Hematopoietic multipotent progenitor cell treated with erythropoietin and hydrocortisone succinate and interleukin-3 and kit ligand, for 15 days (in vitro differentiated cells): ENCODE measurements at regions not wholly inside any gene's neighbourhood (a gene's known extent, or its start where the extent isn't known, plus 50 kb on each side); places are given as distances from the start of the nearest gene placed in this dataset.
"Not testable (repeated sequence)": the region's sequence is repeated elsewhere in the genome, so short reads cannot be mapped to it uniquely, and the experiment has no call there.

Source experiments
- DNase-seq: peaks from one replicate; pipeline ENCODE4 v3.0.0-alpha.2; 2015; ENCODE audit warnings: low spot score

DNA sequence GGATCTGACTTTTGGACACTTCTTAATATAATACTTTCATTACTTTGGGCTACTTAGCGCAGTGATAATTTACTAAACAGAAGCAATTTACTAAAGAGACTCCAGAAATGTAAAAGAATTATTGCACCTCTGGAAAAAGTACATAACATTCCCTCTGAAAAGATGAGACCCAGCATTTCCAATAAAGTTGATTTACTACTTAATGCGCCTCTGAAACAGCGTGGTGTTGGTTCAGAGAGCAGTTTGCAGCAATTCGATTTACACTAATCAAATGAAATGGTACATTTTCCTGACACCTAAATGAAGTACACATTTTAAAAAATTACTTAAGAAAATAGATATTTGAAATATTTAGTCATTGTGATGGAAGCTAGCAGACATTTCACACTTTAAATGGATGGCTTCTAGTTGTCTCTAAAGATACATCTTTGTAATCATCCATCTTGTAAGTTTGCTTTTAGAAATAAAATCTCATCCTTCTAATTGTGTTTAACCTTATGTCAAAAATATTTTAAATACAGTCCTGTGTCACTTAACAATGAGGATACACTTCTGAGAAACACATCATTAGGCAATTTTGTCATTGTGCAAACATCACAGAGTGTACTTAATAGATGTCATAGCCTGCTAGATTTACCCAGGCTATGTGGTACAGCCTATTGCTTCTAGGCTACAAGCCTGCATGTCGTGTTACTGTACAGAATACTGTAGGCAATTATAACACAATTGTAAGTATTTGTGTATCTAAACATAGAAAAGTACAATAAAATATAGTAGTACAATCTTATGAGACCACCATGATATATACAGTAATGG, 284.6 kb upstream of the UBE2E3 start:
- DNase-seq = no peak

DNA sequence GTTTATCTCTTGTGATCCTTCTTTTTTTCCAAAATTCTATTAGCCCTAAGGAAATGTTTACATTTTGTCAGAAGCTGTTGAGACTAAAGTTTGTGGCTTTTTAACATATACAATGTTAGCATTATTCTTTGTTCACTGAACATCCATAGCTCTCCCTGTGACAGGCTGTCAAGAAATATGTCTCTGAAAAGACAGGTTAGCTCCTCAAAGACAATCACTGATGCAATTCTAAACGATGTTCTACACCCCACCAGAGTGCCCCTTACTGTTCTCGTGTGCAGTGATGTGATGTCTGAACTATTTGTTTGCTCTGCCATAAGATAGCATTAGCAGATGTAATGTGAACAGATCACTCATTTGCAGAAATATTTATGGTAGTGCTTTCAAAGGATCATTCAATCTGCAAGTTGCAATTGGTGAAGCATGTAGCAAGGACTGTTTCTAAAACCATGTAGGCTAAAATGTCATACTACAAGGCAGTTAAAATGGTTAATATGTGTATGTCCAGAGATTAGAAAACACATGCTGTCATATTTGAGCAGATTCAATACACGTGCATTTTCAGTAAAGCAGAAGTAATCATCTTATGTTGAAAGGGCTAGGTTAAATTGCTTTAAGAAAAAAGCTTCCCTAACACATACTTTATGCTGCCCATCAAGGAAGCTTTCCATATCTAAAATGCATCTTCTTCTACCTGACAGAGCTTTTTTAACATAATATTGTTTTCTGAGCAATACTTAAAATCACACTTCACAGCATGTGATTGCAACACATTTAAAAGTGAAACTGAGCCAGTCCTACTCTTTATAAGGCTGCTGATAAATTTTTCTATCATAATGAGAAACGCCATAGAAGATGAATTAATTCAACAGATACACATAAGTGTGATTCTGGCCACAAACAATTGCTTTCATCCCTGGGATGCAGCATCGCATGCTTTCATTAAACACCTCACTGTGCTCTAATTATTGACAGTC, 285.7 kb upstream of the UBE2E3 start:
- DNase-seq = no peak

DNA sequence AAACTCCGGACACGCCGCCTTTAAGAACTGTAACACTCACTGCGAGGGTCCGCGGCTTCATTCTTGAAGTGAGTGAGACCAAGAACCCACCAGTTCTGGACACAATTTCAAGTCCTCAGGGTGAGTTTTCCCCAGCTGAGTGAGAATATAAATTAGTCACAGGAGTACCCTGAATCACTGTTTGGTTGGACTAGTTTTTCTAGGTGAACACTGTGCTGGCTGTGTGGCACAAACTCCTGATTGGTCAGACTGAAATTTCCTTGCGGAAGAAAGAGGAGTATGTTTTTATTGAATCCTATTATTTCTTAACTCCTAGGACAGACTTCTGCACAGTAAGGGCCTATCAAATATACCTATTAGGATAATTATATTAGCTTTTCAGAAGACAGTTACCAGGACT, 288.1 kb upstream of the UBE2E3 start:
- no peak for DNase-seq

DNA sequence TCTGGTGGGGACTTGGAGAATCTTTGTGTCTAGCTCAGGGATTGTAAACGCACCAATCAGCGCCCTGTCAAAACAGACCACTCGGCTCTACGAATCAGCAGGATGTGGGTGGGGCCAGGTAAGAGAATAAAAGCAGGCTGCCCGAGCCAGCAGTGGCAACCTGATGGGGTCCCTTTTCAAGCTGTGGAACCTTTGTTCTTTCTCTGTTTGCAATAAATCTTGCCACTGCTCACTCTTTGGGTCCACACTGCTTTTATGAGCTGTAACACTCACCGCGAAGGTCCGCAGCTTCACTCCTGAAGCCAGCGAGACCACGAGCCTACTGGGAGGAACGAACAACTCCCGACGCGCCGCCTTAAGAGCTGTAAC, 288.6 kb upstream of the UBE2E3 start:
- DNase-seq = not testable (repeated sequence)

DNA sequence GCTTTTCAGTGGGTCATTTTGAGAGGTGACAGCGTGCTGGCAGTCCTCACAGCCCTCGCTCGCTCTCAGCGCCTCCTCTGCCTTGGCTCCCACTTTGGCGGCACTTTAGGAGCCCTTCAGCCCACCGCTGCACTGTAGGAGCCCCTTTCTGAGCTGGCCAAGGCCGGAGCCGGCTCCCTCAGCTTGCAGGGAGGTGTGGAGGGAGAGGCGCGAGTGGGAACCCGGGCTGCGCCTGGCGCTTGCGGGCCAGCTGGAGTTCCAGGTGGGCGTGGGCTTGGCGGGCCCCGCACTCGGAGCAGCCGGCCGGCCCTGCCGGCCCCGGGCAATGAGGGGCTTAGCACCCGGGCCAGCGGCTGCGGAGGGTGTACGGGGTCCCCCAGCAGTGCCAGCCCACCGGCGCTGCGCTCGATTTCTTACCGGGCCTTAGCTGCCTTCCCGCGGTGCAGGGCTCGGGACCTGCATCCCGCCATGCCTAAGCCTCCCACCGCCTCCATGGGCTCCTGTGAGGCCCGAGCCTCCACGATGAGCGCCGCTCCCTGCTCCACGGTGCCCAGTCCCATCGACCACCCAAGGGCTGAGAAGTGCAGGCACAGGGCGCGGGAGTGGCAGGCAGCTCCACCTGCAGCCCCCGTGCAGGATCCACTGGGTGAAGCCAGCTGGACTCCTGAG, 289.1 kb upstream of the UBE2E3 start:
- not testable (repeated sequence) for DNase-seq

DNA sequence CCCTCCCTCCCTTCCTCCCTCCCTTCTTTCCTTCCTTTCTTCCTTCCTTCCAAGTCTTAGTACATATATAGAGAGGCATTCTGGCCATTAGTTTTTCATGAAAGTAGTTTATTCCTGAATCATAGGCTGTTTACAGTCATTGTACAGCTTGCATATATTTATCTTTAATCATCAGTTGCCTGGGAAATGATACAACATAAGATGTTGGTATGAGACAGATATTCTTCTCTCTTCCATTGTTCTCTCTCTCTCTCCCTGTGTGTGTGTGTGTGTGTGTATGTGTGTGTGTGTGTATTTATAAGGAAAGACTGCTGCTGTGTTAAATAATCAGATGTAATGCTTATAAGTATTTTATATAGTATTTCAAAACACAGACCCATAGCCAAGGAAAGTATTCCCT, 289.8 kb upstream of the UBE2E3 start:
- DNase-seq = no peak

DNA sequence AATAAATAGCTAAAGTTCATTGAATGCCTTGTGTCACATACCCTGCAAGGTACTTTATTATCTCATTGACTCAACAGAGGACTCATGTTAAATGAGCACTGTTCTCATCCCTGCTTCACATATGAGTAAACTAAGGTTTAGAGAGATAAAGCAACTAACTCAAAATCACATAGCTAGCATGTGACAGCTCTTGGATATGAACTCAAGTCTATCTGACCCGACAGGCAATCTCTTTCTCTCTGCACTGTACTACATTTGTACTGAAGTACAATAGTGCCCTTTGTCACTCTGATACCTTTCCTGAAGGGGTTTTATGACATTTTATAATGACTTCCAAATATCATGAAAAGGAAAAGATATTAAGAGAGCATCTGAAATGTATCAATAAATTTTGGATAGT, 297.5 kb upstream of the UBE2E3 start:
- DNase-seq = no peak

DNA sequence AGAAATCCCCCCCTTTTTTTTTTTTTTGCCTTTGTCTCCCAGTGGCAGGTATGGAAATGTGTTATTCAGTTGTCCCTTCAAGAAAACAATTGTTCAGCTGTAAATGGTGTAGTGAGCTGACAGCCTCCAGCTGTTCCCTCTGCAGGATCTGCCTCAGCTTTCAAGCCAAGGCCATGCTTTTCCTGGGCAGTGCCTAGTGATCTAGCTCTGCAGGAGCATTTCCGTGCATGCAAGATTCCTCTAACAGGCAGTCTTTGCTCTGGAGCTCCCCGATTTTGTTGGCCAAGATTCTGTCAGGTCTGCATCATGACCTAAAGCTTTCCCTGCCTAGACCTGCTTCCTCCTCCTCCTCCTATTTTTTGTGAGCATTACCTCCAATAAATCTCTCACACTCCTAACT, 300.7 kb upstream of the UBE2E3 start:
- no peak for DNase-seq

DNA sequence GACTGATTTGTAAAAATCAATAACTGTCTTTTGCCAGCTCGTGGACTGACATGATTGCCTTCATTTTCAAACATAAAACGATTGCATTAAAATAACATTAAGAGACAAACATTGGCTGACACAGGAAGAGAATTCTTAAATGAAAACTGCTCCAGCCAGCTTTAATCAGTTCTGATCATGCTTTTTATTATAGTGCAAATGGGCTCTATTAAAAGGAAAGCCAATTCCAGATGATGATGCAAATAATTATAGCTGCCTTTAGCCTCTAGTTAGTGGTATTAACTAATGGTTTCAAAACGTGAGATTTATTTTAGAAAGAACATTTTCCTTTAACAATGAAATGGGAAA, 301.8 kb upstream of the UBE2E3 start:
- no peak for DNase-seq

DNA sequence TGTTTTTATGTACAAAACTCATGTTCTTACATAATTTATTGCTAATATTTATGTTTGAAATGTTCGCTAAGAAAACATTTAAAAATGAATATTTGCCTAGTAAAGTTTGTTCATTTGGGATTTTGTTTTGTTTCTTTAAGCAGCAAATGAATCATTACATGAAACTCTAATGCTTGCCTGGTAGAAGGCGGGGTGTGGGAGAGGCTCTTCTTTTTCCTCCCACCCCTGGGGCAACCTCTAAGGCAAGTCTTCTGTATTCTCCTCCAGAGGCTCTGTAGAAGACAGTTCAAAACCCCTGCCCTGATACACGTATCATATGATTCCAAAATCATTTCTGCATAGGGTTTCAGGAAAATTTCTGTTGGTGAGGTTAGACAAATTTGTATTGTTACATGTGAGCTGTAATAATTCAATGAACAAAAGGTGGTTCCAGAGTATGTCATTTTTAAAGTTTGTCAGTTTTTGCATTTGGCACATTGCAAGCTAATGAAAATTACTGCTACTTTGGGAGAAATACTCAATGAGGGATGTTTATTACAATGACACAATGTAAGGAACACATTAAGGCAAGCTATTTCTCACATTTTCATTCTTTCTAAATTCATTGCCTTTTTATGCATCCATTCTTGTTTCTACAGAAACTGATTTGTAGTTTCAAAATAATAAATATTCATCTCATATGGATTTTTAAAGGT, 302.3 kb upstream of the UBE2E3 start:
- DNase-seq = no peak

DNA sequence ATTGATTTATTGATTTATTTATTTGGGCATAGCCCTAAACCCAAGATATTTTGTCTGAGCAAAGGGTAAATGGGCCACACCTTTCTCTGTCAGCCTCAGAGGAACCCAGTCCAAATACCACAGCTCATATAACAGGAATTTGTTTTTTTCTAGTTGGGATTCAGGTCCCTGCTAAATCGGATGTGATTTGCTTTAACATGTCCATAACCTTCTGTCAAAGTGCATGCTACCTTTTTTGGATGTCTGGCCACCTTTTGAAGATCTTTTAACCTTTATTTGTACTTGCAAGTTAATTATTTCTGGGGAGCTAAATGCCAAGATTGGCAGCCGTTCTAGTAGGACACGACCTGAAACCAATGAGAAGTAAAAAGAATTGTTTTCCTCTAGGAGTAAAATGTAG, 303.2 kb upstream of the UBE2E3 start:
- no peak for DNase-seq

DNA sequence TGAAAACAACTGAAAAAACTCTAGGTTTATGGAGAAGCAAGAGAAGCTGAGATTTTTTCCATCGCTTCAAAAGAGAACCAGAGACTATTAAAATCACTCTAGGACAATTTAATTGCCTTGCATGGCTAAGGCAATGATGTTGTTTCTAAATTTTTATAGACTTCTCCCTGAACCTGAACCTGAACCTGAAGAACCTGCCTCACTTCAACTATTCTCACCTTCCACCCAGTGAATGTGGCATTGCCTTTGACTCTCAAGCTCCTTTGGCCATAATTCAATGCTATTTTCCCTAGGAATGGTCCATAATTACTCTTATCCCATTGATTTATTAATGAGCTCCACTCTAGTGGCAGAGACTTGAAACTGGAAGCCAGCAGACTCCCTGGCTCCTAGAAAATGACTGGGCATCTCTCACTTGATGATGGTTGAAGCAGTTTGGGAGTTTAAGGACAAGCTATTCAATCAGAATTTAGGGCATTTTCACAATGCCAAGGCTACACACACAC, 303.8 kb upstream of the UBE2E3 start:
- no peak for DNase-seq

DNA sequence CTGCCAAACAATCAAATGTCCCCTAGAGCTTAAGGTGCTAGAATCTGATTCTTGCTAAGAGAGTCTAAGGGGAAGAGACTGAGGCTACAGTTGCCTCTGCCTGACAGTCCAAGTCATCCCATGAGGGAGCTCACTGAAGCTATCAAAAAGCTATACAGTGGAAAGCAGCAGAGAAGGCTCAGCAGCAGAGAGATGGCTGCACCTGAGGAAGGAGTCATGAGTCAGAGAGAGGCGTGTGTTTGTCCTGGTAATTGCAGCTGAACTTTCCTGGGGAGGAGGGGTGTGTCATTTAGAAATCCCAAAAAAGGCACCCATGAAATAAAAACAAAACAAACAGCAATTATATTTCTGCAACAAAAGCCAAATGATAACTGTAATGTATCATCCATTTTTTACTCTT, 305.2 kb upstream of the UBE2E3 start:
- no peak for DNase-seq

DNA sequence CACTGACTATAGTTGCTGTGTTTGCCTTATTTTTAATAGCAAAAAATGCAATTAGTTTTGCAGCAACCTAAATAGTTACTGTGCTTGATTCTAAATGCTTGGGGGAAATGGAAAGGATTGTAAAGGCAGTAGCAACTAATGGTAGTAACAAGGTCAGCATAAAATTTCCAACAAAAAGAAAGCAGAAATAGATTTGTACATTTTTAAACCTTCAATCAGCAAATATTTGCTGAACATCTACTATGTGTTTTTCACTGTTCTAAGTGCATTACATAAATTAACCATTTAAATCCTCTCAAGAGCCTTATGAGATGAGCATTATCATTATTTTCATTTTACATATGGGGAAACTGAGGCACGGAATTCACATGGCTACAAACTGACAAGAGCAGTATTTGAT, 308.0 kb upstream of the UBE2E3 start:
- no peak for DNase-seq

DNA sequence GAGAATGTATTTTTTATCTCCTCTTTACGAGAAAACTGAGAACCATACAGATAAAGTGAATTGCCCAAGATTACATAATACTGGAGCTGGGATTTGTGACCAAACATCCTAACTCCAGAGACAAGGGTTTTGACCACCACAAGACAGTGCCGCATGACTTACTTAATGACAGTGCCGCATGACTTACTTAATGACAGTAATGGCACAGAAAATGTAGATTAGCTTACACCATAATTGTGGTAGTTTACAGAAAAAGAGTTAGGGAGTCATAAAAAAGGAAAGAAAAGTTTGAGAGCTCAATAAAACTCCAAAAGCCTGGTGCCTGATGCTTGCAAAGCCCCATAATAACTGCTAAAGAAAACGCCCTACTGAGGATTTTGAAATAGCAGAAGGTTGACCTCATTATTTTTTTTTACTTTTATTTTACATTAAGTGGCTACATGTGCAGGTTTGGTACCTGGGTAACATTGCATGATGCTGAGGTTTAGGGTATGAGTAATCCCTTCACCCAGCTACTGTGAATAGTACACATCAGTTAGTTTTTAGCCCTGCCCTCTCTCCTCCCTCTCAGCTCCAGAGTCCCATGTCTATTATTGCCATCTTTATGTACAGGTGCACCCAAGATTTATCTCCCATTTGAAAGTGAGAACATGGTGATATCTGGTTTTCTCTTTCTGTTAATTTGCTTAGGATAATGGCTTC, 310.0 kb upstream of the UBE2E3 start:
- no peak for DNase-seq

DNA sequence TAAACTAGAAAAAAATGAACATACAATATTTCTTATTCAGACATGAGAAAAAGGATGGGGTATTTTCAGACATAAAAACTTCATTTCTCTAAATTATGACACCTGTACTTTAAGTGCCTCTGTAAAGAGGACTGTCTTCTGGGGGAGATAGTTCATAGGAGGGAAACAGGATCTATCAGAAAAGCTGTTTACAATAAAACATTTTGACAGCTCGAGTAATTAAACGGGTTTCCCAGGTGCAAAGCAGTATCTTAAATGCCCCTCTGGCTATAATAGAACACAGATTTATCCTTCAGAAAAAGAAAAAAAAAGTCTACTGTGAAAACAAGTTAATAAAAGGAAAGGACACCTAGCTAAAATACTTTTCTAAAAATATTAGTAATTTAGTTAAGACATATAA, 311.4 kb upstream of the UBE2E3 start:
- DNase-seq = no peak

DNA sequence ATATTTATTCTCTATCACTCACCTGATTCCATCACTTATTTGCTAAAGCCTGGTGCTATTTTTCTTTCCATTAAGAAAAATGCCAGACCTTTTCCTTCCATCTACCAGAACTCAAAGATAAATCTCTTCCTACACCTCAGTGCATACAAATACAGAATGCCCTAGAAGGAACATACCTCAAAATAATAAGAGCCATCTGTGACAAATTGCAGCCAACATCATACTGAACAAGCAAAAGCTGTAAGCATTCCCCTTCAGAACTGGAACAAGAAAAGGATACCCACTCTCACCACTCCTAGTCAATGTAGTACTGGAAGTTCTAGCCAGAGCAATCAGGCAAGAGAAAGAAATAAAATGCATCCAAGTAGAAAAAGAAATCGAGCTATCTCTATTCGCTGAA, 315.9 kb upstream of the UBE2E3 start:
- no peak for DNase-seq

DNA sequence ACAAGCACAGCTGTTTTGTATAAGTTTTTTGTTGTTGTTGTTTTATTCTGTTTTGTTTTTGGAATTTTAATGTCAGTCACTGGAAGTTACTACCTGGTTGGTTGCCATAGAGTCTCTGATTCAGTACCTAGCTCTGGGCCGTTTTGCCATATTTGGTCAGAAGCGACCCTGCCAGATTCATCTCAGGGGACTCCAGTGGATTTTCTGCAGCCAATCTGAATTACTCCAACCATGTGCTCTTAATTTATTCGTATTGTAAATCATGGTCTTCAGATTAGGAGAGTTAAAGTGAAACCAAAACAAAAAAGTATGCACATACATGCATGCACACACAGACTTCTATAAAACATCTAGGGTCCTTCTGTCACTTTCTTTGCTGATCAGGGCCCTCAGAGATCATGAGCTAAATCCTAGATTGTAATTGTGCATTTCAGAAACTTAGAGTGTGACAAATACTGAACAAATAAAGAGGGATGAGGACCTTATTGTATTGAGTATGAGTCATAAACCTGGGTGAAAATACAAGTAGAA, 317.4 kb upstream of the UBE2E3 start:
- no peak for DNase-seq

DNA sequence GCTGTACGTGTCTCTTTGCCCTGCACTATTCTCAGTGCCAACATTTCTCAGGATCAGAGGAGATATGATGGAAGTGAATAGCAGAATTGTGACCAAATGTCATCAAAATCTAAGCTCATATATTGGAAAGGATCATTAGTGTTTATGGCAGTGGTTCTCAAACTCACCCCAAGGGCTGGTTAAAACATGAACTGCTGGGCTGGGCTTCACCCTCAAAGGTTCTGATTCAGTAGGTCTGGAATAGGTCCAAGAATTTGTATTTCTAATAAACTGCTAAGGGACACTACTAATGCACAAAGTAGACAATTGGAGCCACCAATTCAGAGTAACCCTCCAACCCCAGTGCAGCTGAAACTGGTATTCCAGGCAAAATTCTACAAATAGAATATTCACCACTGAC, 317.9 kb upstream of the UBE2E3 start:
- no peak for DNase-seq

DNA sequence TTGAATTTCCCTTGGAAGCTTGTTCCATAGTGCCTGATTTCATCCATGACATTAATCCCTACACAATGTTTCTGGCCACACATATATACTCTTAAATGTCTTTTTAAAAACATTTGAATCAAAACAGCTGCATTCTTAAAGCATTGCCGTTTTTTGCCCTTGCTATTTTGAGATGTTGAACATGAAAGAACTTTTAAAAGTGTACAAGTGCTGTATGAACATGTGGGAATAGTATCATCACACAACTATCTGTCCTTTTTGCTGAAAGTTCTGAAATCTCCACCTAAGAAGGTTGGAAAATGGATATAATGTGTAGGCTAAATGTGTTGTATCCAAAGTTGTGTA, 318.7 kb upstream of the UBE2E3 start:
- DNase-seq = no peak
